AG09319 (cell line): ENCODE measurements at regions not wholly inside any gene's neighbourhood (a gene's known extent, or its start where the extent isn't known, plus 50 kb on each side); places are given as distances from the start of the nearest gene placed in this dataset.
"Not testable (repeated sequence)": the region's sequence is repeated elsewhere in the genome, so short reads cannot be mapped to it uniquely, and the experiment has no call there.

Experiments
- DNase-seq: peaks from one replicate; pipeline ENCODE4 v3.0.0-alpha.2; 2010; ENCODE audit warnings: low read depth; ENCODE audit errors: extremely low read depth
- TF ChIP-seq, protein P1 (sequence below): IDR thresholded peaks from 2 replicates; pipeline ENCODE4 v1.5.1; 2011; ENCODE audit warnings: low read depth, mild to moderate bottlenecking, inconsistent platforms, low read length, moderate library complexity

GRCh38 chr6:73942592-73943186, 246.7 kb downstream of the CD109 start:
- TF ChIP-seq, protein P1, sequence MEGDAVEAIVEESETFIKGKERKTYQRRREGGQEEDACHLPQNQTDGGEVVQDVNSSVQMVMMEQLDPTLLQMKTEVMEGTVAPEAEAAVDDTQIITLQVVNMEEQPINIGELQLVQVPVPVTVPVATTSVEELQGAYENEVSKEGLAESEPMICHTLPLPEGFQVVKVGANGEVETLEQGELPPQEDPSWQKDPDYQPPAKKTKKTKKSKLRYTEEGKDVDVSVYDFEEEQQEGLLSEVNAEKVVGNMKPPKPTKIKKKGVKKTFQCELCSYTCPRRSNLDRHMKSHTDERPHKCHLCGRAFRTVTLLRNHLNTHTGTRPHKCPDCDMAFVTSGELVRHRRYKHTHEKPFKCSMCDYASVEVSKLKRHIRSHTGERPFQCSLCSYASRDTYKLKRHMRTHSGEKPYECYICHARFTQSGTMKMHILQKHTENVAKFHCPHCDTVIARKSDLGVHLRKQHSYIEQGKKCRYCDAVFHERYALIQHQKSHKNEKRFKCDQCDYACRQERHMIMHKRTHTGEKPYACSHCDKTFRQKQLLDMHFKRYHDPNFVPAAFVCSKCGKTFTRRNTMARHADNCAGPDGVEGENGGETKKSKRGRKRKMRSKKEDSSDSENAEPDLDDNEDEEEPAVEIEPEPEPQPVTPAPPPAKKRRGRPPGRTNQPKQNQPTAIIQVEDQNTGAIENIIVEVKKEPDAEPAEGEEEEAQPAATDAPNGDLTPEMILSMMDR: no peak
- no peak for DNase-seq

DNA sequence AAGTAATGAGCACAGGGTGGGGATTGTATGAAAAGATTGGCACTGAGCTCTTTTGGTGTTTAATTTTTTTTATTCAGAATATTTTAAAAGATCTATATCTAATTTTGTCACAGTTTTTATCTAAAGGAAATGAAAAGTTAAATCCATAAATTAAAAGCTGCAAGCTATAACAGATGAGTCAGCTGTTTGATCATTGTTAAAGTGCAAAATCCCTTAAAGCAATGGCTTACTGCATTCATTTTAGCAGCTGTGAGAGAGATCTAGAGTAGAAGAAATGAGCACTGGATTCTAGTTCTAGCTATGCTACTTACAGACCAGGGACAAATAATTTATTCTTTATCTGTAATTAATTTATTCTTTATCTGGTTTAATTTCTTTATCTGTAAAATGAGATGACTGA, 245.9 kb downstream of the CD109 start:
- no peak for DNase-seq
- TF ChIP-seq, protein P1: no peak

DNA sequence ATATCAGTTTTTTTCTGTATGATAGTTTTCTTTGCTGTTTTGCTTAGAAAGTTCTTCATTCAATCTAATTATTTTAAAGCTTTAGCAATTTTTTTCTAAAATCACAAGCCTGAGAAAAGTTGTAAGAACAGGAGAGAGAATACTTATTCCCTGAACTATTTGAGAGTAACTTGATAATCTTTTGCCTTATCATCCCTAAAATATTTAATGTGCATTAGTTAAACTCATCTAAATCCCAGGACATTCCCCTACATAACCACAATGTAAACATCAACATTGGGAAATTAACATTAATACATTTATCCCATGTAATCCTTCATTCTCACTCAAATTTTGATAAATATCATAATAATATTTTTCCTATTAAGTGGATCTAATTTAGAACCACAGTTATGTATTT, 241.8 kb downstream of the CD109 start:
- DNase-seq: no peak
- TF ChIP-seq, protein P1: no peak

DNA sequence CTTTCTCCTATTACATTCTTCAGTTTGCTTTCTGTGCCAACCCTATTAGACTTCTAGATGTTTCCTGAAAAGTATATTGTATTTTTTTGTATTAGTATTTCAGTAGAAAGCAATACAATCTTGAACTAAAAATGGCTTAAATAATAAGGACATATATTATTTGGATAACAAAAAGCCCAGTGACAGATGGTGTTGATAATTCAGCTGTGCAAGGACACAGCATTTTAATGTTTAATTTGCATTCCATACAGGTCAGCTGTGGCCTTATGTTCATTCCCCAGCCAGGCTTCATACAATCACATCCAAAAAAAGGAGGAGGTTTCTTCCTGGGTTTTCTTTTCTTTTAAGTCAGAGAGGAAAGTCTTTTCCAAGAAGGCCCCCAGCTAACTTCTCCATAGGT, 236.9 kb downstream of the CD109 start:
- peak; percentile 18 for DNase-seq
- TF ChIP-seq, protein P1: no peak

GRCh38 chr6:73929405-73929804, 233.4 kb downstream of the CD109 start:
- TF ChIP-seq, protein P1: no peak
- no peak for DNase-seq

DNA sequence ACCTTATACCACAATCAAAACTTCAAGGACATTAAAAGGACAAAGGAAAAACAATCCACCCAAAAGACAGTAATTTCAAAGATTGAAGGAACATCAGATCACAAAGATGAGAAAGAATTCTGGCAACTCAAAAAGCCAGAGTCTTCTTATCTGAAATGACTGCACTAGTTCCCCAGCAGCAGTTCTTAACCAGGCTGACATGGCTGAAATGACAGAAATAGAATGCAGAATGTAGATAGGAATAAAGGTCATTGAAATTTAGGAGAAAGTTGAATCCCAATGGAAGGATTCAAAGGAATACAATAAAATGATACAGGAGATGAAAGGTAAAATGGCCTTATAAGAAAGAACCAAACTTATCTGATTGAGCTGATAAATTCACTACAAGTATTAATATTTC, 231.4 kb downstream of the CD109 start:
- DNase-seq: no peak

GRCh38 chr6:73925703-73926102, 229.7 kb downstream of the CD109 start:
- not testable (repeated sequence) for DNase-seq

More for the DNA sequence above, 231.4 kb downstream of the CD109 start:
- TF ChIP-seq, protein P1: no peak

DNA sequence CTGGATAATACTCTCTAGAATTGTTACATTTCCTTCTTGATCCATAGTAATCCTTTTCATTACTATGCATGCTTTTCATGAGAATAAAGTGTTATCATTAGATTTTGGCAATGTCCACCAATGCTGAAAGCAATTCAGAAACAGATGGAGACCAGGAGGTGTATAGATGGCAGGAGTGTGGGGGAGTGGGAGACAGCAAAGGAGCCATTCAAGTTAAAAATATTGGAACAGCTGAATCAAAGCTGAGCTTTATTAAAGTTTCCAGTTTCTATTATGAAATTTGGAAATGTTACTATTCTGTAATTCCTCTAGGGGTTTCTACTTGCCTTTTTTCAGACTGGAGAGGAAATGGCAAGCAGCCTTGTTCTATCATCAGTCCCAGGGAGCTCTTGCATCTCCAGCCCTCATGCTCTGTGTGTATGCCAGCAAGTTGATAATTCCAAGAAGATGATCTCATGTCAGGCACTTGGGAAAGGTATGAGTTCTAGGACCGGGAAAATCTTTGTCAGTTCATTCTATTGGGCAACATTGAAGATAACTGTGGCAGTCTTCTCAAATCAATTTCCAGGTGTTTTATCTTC, 228.0 kb downstream of the CD109 start:
- TF ChIP-seq, protein P1: no peak

More for the DNA sequence above, 228.0 kb downstream of the CD109 start:
- peak; percentile 30 for DNase-seq
